Neural crest cell (in vitro differentiated cells): ENCODE measurements at regions not wholly inside any gene's neighbourhood (a gene's known extent, or its start where the extent isn't known, plus 50 kb on each side); places are given as distances from the start of the nearest gene placed in this dataset.

Source experiments
- DNase-seq: peaks from one replicate; pipeline ENCODE4 v3.0.0; 2021; ENCODE audit warnings: low read depth, mixed read lengths, low spot score
- H3K27ac Mint-ChIP-seq: one replicate; pipeline ENCODE4 v1.8.0; 2021; ENCODE audit warnings: mild to moderate bottlenecking, mixed read lengths; ENCODE audit not compliant: unreplicated experiment
- H3K27me3 Mint-ChIP-seq: 2 replicates; pipeline ENCODE4 v1.8.0; 2021; ENCODE audit warnings: low read depth, mild to moderate bottlenecking, mixed read lengths
- H3K36me3 Mint-ChIP-seq: 2 replicates; pipeline ENCODE4 v1.8.0; 2021; ENCODE audit warnings: low read depth, mild to moderate bottlenecking, mixed read lengths
- H3K4me1 Mint-ChIP-seq: 2 replicates; pipeline ENCODE4 v1.8.0; 2021; ENCODE audit warnings: mixed read lengths
- H3K4me3 Mint-ChIP-seq: one replicate; pipeline ENCODE4 v1.8.0; 2021; ENCODE audit warnings: mild to moderate bottlenecking, mixed read lengths
- H3K9me3 Mint-ChIP-seq: 2 replicates; pipeline ENCODE4 v1.8.0; 2021; ENCODE audit warnings: mixed read lengths
- TF ChIP-seq, protein P1 (sequence below): fragments of 200-600 bp; sonication (generic); conservative IDR thresholded peaks from 2 replicates; pipeline ENCODE4 v1.5.0; 2021; ENCODE audit warnings: antibody characterized with exemption, mild to moderate bottlenecking

DNA sequence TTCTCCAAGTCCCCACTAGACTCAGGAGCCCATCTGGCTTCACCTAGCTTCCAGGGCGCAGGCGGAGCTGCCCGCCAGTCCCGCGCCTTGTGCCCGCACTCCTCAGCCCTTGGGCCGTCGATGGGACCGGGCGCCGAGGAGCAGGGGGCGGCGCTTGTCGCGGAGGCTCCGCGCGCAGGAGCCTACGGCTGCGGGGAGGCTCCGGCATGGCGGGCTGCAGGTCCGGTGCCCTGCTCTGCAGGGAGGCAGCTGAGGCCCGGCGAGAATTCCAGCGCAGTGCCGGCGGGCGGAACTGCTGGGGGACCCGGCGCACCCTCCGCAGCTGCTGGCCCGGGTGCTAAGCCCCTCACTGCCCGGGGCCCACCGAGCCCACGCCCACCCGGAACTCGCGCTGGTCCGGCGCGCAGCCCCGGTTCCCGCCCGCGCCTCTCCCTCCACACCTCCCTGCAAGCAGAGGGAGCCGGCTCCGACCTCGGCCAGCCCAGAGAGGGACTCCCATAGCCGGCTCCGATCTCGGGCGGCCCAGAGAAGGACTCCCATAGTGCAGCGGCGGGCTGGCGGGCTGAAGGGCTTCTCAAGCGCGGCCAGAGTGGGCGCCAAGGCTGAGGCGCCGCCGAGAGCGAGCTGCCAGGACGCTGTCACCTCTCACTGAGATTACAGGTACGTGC, 78.1 kb upstream of the PJA2 start:
- TF ChIP-seq, protein P1, sequence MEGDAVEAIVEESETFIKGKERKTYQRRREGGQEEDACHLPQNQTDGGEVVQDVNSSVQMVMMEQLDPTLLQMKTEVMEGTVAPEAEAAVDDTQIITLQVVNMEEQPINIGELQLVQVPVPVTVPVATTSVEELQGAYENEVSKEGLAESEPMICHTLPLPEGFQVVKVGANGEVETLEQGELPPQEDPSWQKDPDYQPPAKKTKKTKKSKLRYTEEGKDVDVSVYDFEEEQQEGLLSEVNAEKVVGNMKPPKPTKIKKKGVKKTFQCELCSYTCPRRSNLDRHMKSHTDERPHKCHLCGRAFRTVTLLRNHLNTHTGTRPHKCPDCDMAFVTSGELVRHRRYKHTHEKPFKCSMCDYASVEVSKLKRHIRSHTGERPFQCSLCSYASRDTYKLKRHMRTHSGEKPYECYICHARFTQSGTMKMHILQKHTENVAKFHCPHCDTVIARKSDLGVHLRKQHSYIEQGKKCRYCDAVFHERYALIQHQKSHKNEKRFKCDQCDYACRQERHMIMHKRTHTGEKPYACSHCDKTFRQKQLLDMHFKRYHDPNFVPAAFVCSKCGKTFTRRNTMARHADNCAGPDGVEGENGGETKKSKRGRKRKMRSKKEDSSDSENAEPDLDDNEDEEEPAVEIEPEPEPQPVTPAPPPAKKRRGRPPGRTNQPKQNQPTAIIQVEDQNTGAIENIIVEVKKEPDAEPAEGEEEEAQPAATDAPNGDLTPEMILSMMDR: no peak
- H3K27me3 Mint-ChIP-seq: no peaks in the 10 kb centered on the region
- no peaks in the 10 kb centered on the region for H3K4me1 Mint-ChIP-seq
- H3K27ac Mint-ChIP-seq: no peak overlapping the region
- no peak overlapping the region for H3K4me3 Mint-ChIP-seq
- no peaks in the 10 kb centered on the region for H3K36me3 Mint-ChIP-seq
- H3K9me3 Mint-ChIP-seq: peaks cover 2% of the 10 kb centered on the region
- DNase-seq: no peak

DNA sequence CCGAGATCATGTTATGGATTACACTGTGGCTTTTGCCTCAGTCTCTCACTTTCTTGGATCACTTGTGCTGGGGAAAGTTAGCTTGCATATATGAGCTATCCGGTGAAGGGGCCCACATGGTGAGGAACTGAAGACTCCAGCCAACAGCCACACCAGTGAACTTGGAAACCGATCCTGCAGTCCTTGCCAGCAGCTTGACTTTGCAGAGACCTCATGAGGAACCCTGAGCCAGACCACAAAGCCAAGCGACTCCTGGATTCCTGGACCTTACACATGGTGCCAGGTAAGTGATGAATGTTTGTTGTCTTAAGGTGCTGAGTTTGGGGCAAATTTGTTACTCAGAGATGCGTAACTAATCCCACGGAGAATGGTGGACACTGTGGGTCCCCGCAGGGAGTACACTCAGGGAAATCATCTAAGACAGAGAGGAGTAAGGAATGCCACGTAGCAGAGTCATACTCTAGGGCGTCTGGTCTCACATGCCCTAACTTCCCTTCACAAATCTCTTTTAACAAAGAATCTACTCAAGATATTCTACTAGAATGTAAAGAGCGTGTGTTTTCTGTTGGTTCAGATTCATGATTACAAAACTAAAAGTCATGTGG, 76.5 kb upstream of the PJA2 start:
- no peaks in the 10 kb centered on the region for H3K4me1 Mint-ChIP-seq
- H3K27me3 Mint-ChIP-seq: no peaks in the 10 kb centered on the region
- DNase-seq: no peak
- TF ChIP-seq, protein P1: no peak
- H3K4me3 Mint-ChIP-seq: no peak overlapping the region
- no peak overlapping the region for H3K27ac Mint-ChIP-seq
- peaks cover 2% of the 10 kb centered on the region for H3K9me3 Mint-ChIP-seq
- H3K36me3 Mint-ChIP-seq: no peaks in the 10 kb centered on the region

DNA sequence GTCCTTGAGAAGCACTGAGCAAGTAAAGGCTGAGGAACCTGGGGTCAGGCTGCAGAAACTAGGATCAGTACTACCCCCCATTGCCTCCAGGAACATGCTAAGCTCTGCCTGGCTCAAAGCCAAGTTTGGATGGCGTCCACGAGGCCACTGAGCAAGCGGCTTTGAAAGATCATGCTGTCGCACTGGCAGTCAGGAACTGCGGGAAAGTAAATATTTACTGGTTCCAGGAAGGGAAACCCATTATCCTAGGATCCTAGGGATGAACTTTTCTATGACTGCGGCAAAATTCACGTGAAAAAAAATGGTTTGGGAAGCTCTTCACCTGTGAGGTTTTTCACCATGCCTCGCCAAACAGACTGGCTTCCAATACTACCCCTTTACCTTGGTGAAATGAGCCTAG, 75.3 kb upstream of the PJA2 start:
- Mint-ChIP-seq H3K9me3 (peaks cover 2% of the 10 kb centered on the region), H3K36me3 (no peaks in the 10 kb centered on the region), H3K4me1 (no peaks in the 10 kb centered on the region), H3K27me3 (no peaks in the 10 kb centered on the region), H3K4me3 (no peak overlapping the region), H3K27ac (no peak overlapping the region)
- TF ChIP-seq, protein P1: no peak
- DNase-seq: no peak

DNA sequence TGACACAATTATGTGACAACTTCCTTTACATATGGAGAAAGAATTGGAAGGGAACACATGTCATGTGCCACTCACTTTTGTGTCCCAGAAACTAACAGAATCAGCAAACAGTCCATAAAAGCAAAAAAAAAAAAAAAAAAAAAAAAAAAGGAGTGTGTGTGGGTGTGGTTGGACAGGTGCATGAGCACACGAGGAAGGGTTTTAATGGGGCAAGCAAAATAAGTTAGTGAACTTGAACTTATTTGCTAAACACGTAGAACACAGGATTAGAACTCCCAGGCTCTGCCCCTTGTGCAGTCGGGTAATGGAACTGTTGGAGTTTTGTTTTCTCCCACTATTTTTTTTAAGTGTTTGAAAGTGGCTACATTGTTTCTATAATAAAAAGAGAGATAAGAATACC, 74.8 kb upstream of the PJA2 start:
- H3K27me3 Mint-ChIP-seq: no peaks in the 10 kb centered on the region

DNA sequence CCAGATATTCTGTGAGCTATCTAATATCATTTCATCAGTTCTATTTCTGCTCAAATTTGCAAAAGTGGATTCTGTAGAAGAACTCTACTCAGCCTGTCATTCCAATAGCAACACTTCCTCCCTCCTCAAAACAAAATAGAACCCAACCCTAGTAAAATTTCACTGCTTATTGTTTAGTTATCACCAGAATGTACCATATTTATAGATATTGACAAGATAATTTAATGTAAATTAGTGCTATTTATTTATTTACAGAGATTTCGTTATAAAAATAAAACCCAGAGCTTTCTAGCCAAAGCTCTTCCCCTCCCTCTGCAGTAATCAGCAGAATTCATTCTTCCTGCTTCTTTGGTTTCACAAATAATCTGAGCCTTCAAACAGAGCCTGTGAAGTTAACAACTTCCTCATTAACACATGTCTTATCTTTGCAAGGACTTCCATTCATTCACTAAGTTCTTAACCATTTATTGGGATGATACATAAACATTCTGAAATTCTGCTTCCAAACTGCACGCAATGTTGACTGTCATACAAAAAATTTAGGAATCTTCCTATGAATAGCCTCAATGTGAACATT, 73.7 kb upstream of the PJA2 start:
- Mint-ChIP-seq H3K36me3 (no peaks in the 10 kb centered on the region), H3K4me3 (no peak overlapping the region), H3K27ac (no peak overlapping the region), H3K9me3 (peaks cover 2% of the 10 kb centered on the region), H3K27me3 (no peaks in the 10 kb centered on the region), H3K4me1 (no peaks in the 10 kb centered on the region)
- DNase-seq: no peak
- TF ChIP-seq, protein P1: no peak

More for the DNA sequence above, 74.8 kb upstream of the PJA2 start:
- H3K36me3 Mint-ChIP-seq: no peaks in the 10 kb centered on the region
- no peaks in the 10 kb centered on the region for H3K4me1 Mint-ChIP-seq
- DNase-seq: no peak
- TF ChIP-seq, protein P1: no peak
- H3K27ac Mint-ChIP-seq: no peak overlapping the region
- H3K4me3 Mint-ChIP-seq: no peak overlapping the region
- peaks cover 2% of the 10 kb centered on the region for H3K9me3 Mint-ChIP-seq
